Stimulated activated naive CD4-positive, alpha-beta T cell treated with Interleukin-2 at 50 U/mL for 16 hours (primary cell): ENCODE measurements at regions not wholly inside any gene's neighbourhood (a gene's known extent, or its start where the extent isn't known, plus 50 kb on each side); places are given as distances from the start of the nearest gene placed in this dataset.
"Not testable (repeated sequence)": the region's sequence is repeated elsewhere in the genome, so short reads cannot be mapped to it uniquely, and the experiment has no call there.

Source experiments
- DNase-seq: peaks from one replicate; lab custom pipeline; 2025; lab: John Stamatoyannopoulos, UW

DNA sequence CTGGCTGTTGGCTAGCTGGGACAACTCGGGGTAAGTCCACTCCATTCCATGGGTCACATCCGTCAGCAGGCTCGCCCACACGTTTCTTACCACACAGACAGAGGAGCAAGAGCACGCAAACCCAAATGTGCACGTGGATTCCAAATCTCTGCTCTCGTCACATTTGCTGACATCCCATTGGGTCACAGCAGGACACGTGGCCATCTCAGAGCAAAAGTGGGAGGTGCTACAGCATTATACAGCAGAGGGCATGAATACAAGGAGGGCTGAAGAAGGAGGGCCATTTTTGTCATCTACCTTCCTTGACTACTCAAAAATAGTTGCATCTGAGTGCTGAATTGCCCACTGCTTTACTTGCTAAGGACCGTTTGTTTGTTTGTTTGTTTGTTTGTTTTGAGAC lies 84.7 kb downstream of the RBBP6 start:
- no peak for DNase-seq

DNA sequence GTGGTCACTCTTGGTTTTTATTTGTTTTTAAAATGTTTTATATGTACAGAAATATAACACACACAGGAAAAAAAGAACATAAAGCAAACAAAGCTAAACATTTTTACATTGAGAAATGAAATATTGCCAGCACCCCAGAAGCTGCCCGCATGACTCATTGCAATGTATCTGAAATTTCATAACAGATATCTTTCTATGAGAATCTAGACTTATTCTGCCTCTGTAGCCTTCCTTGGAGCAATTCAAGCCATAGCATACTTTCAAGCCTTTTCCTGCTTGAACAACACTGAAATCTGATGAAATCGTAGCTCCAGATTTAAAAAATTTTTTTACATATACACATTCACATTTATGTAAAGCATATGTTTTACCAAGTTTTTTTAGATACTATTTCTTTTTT lies 86.9 kb downstream of the RBBP6 start:
- DNase-seq, result no peak

DNA sequence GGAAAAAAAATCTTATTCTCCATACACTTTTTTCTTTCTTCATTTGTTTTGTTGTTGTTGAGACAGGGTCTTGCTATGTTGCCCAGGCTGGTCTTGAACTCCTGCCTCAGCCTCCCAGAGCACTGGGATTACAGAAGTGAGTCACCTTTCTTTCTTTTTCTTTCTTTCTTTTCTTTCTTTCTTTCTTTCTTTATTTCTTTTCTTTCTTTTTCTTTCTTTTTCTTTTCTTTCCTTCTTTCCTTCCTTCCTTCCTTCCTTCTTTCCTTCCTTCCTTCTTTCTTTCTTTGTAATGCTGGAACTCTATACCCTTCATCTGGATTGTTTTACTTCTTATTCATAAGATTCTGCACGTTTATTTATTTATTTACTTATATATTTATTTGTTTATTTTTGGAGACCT lies 94.5 kb upstream of the TNRC6A start:
- DNase-seq, result no peak

DNA sequence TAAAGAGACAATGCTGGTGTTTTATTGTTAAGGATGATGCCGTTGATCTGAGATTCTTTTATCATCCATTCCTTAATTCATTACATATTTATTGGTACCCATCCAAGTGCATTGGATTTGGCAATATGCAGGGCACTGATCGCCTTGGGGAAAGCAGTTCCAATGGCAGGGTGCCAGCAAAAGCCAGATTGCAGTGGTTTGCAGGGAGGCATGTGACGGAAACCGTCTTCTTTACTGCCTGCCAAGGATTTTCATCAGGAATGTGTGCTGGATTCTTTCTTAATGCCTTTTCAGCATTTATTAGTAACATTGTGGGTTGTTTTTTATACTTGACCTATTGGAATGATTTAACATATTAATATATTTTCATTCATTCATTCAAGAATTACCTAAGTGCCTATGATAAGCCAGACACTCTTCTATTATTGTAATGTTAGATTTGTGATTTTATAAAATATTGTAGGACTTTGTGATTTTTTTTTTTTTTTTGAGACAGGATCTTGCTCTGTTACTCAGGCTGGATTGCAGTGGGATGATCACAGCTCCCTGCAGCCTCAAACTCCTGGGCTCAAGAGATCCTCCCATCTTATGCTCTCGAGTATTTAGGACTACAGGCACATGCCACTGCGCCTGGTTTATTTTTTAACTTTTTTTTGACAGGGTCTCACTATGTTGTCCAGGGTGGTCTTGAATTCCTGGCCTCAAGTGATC lies 93.4 kb upstream of the TNRC6A start:
- DNase-seq, result no peak

DNA sequence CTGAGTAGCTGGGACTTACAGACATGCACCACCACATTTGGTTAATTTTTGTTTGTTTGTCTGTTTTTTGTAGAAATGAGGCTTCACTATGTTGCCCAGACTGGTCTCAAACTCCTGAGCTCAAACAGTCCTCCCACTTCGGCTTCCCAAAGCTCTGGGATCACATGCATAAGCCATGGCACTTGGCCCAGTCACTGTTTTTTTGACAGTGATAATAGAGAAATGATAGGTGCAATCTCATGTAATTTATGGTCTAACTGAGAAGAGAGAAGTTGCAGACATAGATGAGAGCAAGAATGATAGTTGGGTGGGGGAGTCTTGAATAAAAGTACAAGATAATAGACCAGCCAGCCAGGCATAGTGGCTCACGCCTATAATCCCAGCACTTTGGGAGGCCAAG lies 89.7 kb upstream of the TNRC6A start:
- DNase-seq, result no peak

DNA sequence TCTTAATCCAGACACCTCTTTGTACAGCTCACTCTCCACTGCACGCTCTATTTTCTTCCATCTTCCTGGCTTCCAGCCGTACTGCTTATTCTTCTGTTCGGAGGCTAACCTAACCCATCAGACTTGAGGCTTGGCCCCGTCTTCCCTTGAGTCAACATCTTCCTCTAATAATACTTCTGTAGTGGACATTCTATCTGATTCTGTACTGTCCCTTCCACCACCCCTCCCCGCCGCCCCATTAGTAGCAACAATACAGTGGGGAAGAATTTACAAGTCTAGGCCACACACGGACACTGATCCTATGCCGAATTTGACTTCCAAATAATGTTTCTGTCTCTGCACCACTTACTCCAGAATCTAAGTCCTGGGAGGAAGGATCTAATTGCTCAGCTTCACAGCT lies 86.0 kb upstream of the TNRC6A start:
- no peak for DNase-seq

DNA sequence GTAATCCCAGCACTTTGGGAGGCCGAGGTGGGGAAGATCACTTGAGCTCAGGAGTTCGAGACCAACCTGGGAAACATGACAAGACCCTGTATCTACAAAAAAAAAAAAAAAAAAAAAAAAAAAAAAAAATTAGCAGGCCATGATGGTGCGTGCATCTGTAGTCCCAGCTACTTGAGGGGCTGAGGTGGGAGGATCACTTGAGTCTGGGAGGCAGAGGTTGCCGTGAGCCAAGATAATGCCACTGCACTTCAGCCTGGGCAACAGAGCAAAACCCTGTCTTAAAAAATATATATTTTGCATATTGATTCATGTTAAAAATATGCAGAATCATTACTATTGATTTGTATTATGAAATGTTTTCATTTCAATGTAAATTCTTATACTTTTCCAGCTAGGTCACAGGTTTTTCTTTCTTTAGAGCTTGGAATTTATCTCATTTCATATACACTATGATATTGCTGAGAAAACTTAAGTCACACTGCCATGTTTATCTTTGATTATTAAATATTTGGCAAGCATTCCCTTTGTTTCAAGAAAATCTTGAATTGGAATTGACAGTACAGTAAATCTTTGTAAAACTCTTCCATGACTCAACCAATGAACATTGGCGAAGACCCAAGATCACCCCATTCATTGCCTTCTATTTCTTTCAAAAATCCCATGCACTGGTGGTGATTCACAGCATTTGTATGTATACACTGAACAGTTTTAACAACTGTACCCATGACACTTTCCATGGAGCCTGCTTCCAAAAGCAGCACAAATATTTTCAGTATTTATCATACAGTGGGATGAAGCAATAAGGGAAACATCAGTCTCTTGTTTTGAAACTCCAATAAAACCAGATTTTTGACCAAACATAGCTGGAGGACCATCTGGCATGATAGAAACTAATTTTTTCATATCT lies 83.5 kb upstream of the TNRC6A start:
- DNase-seq, result no peak

DNA sequence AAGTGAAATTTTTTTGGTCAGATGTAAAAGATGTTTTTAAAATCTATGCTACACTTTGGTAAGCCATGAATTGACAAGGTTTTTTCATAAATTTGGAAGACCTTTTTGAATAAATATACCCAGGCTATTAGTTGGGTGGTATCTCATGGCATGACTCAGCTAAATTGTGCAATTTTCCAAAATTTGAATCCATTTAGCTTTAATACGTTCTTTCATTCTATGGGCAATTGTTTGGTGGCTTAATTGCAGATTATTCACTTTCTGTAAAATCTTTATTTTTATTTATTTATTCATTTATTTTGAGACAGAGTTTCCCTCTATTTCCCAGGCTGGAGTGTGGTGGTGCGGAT lies 82.8 kb upstream of the TNRC6A start:
- DNase-seq, result no peak

DNA sequence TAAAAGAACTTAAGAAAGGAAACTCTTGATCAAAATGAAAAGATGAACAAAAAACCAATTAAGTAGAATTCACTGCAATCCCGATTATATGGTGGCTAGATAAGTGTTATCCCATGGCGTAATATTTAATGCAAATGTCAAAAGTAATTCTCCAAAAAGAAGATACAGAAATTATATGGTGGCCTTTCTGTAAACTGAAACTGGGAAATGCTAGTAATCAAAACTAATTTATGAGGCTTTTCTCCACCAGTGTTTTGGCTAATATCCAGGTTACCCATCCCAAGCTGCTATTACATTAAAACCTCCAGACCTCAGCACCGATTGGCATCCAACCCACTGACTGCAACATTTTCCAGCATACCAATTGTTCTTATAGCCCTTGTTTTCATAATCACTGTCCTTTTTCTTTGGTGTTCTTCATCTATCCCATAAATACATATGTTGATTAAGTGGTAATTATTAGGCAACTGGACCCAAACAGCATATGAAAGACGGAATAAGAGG lies 77.2 kb upstream of the TNRC6A start:
- no peak for DNase-seq

DNA sequence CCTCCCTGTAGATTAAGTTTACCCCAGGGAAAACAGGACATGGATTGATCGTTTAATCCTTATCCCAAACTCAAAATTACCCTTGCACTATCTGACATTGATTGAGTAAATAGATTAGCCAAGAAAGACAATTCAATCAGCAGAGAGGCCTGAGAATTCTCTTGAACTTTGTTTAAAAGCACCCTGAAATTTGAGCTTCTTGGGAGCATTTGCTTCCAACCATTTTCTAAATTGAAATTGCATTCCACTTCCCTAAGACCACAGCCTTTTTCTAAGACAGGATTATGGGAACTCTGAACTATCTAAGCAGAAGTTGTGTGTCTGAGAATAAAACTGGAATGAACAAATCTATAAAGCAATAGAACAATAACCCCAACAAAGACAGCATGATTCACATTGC lies 76.6 kb upstream of the TNRC6A start:
- no peak for DNase-seq

DNA sequence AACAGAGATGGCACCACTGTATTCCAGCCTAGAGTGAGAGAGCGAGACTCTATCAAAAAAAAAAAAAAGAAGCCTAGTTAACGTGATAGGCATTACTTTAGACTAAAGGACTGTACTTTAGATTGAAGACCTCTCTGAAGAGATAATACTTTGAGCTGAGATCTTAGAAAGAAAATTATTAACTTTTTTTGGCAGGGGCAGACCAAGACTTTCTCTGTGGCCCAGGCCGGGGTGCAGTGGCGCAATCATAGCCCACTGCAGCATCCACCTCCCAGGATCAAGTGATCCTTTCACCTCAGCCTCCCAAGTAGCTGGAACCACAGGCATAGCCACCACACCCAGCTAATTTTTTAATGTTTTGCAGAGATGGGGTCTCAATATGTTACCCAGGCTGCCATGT lies 75.7 kb upstream of the TNRC6A start:
- no peak for DNase-seq

DNA sequence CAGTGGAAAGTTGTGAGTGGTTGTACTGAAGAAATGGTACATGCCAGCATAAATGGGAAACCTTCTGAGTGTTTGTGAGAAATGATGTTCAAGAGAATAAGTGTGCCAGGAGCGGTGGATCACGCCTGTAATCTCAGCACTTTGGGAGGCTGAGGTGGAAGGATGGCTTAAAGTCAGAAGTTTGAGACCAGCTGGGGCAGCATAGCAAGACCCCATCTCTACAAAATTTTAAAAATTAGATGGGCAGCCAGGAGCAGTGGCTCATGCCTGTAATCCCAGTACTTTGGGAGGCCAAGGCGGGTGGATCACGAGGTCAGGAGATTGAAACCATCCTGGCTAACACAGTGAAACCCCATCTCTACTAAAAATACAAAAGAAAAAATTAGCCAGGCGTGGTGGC lies 63.5 kb upstream of the TNRC6A start:
- not testable (repeated sequence) for DNase-seq

DNA sequence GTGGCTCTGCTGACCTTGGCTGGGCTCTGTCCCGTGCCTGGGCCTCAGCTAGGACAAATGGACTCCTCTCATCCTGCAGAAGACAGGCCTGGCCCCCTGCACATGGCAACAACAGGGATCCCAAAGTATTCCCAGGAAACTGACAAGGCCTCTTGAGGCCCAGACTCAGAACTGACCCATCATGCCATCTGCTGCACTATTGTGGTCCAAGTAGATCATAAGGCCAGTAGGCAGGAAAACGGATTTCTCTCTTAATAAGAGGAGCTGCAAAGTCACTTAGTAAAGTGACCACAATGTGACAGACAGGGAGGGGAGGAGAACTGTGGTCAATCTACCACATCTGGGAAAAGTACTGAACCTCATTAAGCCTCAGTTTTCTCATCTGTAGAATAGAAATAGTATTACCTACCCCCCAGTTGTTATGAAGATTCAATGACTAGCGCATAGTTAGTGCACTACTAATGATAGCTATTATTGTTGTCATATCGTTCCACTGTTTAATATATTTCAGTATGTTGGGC lies 62.1 kb upstream of the TNRC6A start:
- no peak for DNase-seq

DNA sequence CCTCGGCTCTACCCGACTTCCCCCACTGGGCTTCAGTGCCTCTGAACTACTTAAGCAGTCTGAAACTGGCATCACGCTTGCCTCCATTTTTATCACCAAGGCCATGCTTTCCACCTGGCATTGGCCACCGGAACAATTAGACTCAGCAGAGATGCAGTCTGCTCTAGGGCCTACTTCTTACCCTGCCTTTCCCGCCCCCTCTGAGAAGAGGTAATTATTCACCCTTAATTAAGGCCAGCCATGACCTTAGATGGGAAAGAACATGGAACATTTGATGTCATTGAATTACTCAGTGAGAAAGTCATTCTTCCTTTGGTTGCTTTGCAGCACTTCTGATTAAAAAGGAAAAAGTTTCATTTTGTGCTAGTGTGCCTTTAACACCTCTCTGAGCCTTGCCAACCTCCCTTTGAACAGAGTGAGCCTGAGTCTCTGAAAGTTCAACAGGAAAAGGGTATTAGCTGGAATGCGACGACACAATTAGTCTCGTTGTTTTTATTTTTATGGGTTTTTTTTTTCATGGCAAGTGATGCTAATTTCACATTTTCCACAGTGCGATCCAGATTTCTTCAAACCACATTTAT lies 60.9 kb upstream of the TNRC6A start:
- DNase-seq, result peak; percentile 22

DNA sequence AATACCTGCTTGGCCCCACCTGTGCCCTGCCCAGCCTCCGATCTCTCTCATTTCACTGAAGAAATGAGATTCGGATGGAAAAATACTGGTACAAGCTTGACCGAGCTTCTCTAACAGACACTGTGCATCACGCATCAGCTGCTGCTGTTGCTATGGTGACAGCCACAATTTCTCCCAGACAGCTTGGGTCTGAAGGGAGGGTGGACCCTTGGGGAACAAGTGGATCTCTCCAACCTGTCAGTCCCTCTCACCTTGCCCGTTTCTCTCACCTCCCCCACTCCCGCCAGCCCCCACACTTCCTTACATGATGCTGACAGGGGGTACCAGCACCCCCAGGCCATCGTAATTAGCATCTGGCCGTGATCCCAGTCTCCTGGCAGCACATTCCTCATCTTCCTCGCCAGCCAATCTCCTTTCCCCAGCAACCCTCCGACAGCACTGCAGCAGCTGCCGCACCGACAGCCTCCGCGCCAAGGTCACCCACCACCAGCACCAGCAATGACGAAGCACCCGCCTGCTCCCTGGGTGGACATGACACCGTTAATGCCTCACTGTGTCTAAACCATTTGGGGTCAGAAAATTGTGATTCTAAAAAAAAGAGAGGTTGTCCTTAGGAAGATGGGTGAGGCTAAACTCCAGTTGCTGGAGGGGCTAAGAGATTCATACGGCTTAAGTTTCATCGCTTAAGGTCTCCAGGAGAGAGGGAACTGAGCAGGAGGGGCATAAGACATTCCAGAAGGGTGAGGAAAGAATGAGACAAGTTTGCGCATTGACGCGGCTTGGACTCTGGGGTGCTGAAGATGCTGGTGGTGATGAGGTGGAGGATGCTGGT lies 58.6 kb upstream of the TNRC6A start:
- DNase-seq, result no peak

DNA sequence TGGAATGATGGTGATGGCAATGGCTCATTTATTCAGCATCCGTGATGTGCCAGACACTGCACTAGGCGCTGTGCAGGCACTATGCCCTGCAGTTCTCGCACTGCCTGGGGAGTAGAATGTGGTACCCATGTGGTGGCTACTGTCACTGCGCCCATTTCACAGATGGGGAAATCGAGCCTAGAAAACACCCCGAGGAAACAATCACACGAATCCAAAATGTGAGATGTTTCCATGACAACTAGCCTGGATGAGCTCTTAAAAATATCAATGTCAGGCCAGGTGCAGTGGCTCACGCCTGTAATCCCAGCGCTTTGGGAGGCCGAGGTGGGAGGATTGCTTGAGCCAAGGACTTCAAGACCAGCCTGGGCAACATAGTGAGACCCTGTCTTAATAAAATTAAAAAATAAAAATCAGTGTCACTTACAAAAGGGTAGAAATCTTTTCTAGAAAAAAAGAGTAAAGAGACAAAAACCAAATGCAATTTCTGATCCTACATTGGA lies 57.9 kb upstream of the TNRC6A start:
- DNase-seq, result no peak

DNA sequence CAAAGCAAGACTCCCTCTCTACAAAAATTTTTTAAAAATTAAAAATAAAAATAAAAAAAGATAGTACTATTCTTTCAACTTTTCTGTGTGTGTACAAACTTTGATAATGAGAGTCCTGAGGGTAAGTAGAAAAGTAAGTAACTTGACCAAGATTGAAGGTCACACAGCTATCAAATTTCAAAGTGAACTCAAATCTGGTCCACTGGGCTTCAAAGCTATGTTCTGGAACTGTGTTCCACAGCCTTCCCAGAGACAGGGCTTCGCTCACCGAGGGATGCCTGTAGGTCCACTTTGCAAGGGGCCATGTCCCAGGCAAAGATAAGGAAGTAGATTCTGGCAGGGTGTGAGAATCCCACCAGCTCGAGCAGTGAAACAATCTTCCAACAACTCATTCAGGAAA lies 56.3 kb upstream of the TNRC6A start:
- no peak for DNase-seq

DNA sequence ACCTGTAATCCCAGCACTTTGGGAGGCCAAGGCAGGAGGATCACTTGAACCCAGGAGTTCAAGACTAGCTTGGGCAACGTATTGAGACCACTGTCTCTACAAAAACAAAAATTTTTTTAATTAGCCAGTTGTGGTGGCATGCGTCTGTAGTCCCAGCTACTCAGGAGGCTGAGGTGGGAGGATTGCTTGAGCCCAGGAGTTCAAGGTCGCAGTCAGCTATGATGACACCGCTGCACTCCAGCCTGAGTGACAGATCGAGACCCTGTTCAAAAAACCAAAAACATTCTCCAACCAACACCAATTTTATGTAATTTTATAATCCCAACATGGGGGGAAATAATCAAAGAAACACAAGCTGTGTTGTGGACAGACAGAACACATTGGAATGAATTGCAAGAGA lies 54.6 kb upstream of the TNRC6A start:
- no peak for DNase-seq

DNA sequence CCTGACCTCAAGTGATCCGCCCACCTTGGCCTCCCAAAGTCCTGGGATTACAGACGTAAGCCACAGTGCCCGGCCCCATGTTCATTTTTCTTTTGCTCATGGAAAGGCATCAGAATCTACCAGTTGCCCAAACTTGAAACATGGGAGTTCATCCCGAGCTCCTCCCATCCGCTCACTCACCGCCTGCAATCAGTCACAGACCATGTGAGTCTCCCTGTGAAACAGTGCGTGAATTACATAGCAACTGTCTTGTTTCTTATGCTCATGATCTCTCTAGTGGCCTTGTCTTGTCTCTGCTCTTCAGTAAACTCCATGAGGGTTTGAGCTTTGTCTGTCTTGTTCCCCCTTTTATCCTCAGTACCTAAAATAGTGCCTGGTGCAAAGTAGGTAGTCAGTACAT lies 52.1 kb upstream of the TNRC6A start:
- no peak for DNase-seq
